Smooth muscle cell (in vitro differentiated cells): ENCODE measurements at regions not wholly inside any gene's neighbourhood (a gene's known extent, or its start where the extent isn't known, plus 50 kb on each side); places are given as distances from the start of the nearest gene placed in this dataset.

Experiments used
- DNase-seq: peaks from one replicate; lab custom pipeline; 2025; ENCODE audit not compliant: unreplicated experiment; lab: John Stamatoyannopoulos, UW
- H2AFZ ChIP-seq: fragments of 200-600 bp; sonication (generic); 2 replicates; pipeline ENCODE4 v1.6.0; 2016; ENCODE audit warnings: antibody characterized with exemption, low read depth, mild to moderate bottlenecking
- H3F3A ChIP-seq: fragments of 200-600 bp; sonication (generic); 2 replicates; pipeline ENCODE4 v1.6.0; 2017; ENCODE audit warnings: antibody characterized with exemption, low read depth
- H3K27ac ChIP-seq: fragments of 200-600 bp; sonication (generic); 2 replicates; pipeline ENCODE4 v1.5.1; 2016; ENCODE audit warnings: low read depth, mild to moderate bottlenecking
- H3K27me3 ChIP-seq: fragments of 200-600 bp; sonication (generic); 2 replicates; pipeline ENCODE4 v1.6.1; 2016; ENCODE audit warnings: low read depth, mild to moderate bottlenecking
- H3K36me3 ChIP-seq: fragments of 200-600 bp; sonication (generic); 2 replicates; pipeline ENCODE4 v1.5.1; 2016; ENCODE audit warnings: low read depth
- H3K4me1 ChIP-seq: fragments of 200-600 bp; sonication (generic); 2 replicates; pipeline ENCODE4 v1.5.1; 2016; ENCODE audit warnings: low read depth
- H3K4me2 ChIP-seq: fragments of 200-600 bp; sonication (generic); 2 replicates; pipeline ENCODE4 v1.6.0; 2016; ENCODE audit warnings: mild to moderate bottlenecking
- H3K4me3 ChIP-seq: fragments of 200-600 bp; sonication (generic); 2 replicates; pipeline ENCODE4 v1.5.1; 2016; ENCODE audit warnings: mild to moderate bottlenecking
- H3K79me2 ChIP-seq: fragments of 200-600 bp; sonication (generic); 2 replicates; pipeline ENCODE4 v1.6.0; 2016; ENCODE audit warnings: low read depth, mild to moderate bottlenecking
- H3K9ac ChIP-seq: fragments of 200-600 bp; sonication (generic); 2 replicates; pipeline ENCODE4 v1.6.0; 2016; ENCODE audit warnings: low read depth
- H3K9me3 ChIP-seq: fragments of 200-600 bp; sonication (generic); replicated peaks from 2 replicates; pipeline ENCODE4 v1.5.1; 2016; ENCODE audit warnings: low read depth
- H4K20me1 ChIP-seq: fragments of 200-600 bp; sonication (generic); 2 replicates; pipeline ENCODE4 v1.6.0; 2016; ENCODE audit warnings: low read depth
- CTCF ChIP-seq: fragments of 200-600 bp; sonication (generic); IDR thresholded peaks from 2 replicates; pipeline ENCODE4 v1.5.1; 2017; ENCODE audit warnings: borderline replicate concordance, mild to moderate bottlenecking, antibody characterized with exemption; ENCODE audit not compliant: insufficient read depth, poor library complexity, severe bottlenecking
- WGBS: methylation state at CpG from one replicate; pipeline ENCODE4 v1.1.7; 2016; ENCODE audit warnings: low lambda C conversion rate; 5-methylcytosine and 5-hydroxymethylcytosine counted together

- Histone ChIP-seq H3K79me2 (no peaks in the 10 kb centered on the region), H3K27ac (no peak overlapping the region), H4K20me1 (no peaks in the 10 kb centered on the region), H3K4me1 (no peaks in the 10 kb centered on the region), H3K9me3 (no peaks in the 10 kb centered on the region), H2AFZ (no peak overlapping the region), H3K36me3 (no peaks in the 10 kb centered on the region), H3K4me3 (no peak overlapping the region), H3F3A (no peaks in the 10 kb centered on the region), H3K4me2 (no peak overlapping the region), H3K9ac (no peak overlapping the region), H3K27me3 (peaks cover 5% of the 10 kb centered on the region)
- 87% methylated on average over 2 of the region's 2 CpGs for WGBS
- DNase-seq, result no peak
- TF ChIP-seq CTCF, result no peak
Measured at GRCh38 chr16:16815641-16816040, 436.7 kb downstream of the NPIPA7 start.

- Histone ChIP-seq H3K9me3 (no peaks in the 10 kb centered on the region), H3K4me3 (no peak overlapping the region), H3F3A (no peaks in the 10 kb centered on the region), H3K4me2 (no peak overlapping the region), H2AFZ (no peak overlapping the region), H3K9ac (no peak overlapping the region), H3K4me1 (no peaks in the 10 kb centered on the region), H4K20me1 (no peaks in the 10 kb centered on the region), H3K36me3 (no peaks in the 10 kb centered on the region), H3K27me3 (no peaks in the 10 kb centered on the region), H3K27ac (no peak overlapping the region), H3K79me2 (no peaks in the 10 kb centered on the region)
- no peak for TF ChIP-seq CTCF
- WGBS, result 57% methylated on average over 2 of the region's 2 CpGs
- no peak for DNase-seq
Measured at GRCh38 chr16:16817196-16817595, 438.3 kb downstream of the NPIPA7 start.

- H3K79me2 ChIP-seq, result no peaks in the 10 kb centered on the region
- H3K4me2 ChIP-seq, result no peak overlapping the region
- no peaks in the 10 kb centered on the region for H3K36me3 ChIP-seq
- no peak overlapping the region for H2AFZ ChIP-seq
- no peak overlapping the region for H3K4me3 ChIP-seq
- TF ChIP-seq CTCF, result no peak
- no peak overlapping the region for H3K27ac ChIP-seq
- no peaks in the 10 kb centered on the region for H4K20me1 ChIP-seq
- H3K27me3 ChIP-seq, result no peaks in the 10 kb centered on the region
- H3K4me1 ChIP-seq, result no peaks in the 10 kb centered on the region
- H3K9ac ChIP-seq, result no peak overlapping the region
- DNase-seq, result no peak
- H3K9me3 ChIP-seq, result no peaks in the 10 kb centered on the region
- H3F3A ChIP-seq, result no peaks in the 10 kb centered on the region
Measured at GRCh38 chr16:16821261-16821660, 442.3 kb downstream of the NPIPA7 start.

GRCh38 chr16:16828913-16829398, 450.0 kb downstream of the NPIPA7 start:
- Histone ChIP-seq H3K4me2 (no peak overlapping the region), H3K9ac (no peak overlapping the region), H3K4me1 (no peaks in the 10 kb centered on the region), H3K79me2 (no peaks in the 10 kb centered on the region), H3K4me3 (no peak overlapping the region), H3F3A (no peaks in the 10 kb centered on the region), H2AFZ (no peak overlapping the region), H4K20me1 (no peaks in the 10 kb centered on the region), H3K27me3 (no peaks in the 10 kb centered on the region), H3K27ac (no peak overlapping the region), H3K36me3 (no peaks in the 10 kb centered on the region), H3K9me3 (no peaks in the 10 kb centered on the region)
- DNase-seq, result no peak
- no peak for TF ChIP-seq CTCF
- WGBS, result 25% methylated on average over 6 of the region's 6 CpGs
